Activated T-cell treated with anti-CD3 and anti-CD28 coated beads for 24 hours (primary cell): ENCODE measurements at regions not wholly inside any gene's neighbourhood (a gene's known extent, or its start where the extent isn't known, plus 50 kb on each side); places are given as distances from the start of the nearest gene placed in this dataset.
"Not testable (repeated sequence)": the region's sequence is repeated elsewhere in the genome, so short reads cannot be mapped to it uniquely, and the experiment has no call there.

ENCODE experiments used
- DNase-seq: peaks from one replicate; pipeline ENCODE4 v3.0.0-alpha.2; 2020; ENCODE audit warnings: low read depth

DNA sequence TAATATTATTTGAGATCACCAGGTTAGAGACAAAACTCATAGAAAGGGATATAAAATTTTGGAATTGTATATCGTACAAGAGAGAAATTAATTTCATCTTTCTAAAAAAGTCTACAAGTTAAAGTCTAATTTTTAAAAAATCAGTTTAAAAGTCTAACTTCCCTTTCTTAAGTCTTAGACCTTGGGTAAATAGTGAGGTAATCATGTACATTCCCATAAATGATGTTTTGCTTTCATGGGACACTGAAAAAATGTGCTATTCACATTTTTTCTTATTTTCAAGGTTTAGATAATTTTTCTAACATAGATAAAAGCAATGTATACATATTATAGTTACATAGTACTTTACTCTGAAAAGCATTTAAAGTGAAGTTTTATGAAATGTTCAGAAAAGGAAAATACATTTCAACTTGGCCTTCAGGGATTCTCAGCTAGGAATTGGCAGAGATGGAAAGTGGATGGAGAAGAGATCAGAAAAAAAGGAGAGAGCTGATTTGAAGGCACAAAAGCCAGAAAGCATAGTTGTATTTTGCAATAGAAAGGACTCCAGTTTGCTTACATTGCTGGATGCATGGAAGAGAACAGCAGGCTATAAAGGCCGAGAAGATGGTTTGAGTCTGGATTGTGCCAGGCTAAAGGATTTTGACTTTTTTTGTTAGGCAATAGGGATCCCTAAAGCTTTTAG is 194.0 kb downstream of the CASP12 start:
- no peak for DNase-seq

DNA sequence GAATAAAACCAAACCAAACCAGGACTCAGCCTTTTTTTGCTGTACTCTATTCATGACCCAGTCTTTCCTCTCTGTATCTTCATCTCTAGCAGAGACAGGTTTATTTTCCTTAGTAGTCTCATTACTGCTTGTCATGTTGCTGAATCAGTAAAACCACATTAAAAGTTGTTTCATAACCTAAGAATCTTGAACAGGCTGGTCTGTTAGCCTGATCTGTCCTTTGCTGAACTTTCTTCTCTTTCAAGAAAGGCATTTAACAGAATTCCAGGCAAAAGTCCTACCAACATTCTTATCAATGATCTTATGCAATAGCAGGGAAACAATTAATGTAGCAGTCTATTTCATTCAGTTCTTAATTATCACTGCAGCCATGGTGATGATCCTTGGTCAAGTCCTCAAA is 197.7 kb downstream of the CASP12 start:
- no peak for DNase-seq

DNA sequence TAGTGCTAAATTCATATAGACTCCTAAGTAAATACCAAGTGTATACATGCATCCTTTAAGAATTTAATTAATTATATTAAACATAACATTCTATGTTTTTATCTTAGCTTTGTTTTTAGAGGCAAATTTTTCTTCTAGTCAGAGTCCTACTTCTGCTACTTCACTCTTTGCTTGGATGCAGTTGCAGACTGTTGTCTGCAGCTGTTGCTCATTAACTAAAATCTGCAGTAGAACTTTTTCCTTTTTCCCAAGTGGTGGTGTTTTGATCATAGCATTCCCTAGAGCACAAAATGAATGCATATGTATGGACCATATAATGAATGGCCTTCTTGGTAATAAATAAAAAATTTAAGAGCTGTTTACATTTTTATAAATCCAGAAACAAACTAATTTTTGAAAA is 198.3 kb downstream of the CASP12 start:
- no peak for DNase-seq

DNA sequence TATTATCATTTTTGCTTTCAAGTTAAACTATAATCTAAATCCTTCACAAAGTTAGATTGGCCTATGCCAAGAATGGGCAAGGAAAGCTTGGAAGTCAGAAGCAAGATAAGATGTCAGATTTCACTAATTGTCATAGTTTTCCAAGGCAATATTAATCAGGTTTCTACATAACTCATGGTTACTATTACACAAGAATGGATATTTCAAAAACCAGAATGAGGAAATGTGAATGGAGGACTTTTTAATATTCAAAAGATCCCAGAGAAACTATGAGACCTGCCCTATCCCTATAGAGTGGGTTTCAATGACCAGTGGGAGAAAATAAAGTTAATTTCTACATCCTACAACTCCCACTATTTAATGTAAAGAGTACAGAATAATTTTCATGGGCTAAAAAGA is 203.2 kb downstream of the CASP12 start:
- no peak for DNase-seq

DNA sequence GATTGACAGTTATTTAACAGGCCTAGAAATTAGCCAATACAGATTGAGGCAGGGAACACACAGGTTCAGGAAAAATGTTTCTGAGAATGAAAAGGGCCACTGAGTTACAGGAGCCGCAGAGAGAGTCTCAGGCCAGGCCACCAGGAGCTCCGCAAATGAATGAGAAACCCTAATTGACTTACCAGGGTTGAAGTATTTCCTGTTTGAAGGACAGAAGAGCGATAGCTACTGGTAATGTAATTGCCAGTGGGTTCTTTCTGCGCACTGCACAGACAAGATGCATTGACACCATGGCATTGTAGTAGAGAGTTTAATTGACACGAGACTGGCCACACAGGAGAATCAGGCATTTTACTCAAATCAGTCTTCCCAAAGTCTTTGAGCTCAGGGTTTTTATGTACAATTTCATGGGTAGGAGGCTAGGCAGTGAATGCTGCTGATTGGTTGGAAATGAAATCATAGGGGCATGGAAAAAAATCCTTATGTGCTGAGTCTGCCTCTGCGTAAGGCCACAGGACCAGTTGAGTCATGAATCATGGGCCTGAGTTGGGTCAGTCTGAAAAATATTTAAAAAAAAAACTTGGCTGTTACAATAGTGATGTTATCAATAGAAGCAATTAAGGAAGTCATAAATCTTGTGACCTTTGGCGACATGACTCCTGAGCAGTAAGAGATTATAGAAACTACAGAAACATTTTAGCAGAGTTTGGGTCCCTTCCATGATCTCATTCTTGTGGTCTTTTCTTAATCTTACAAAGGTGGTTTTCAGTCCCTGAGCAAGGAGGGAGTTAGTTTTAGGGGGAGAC is 203.8 kb downstream of the CASP12 start:
- DNase-seq: no peak

DNA sequence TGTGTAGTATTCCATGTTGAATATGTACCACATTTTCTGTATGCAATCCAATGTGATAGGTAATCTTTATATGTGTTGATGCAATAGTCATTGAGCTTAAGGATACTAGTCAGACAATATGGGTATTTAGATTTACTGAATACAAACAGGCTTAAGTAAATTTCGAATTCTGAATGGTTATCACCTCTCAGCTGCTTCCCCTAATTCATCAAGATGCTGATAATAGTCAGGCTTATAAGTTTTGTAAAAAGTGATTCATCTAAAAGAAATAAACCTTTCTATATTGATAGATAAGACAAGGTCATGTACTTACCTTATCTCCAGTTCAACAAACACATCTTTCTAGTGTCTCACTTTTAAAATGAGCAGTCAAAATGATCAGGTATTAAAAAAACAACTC is 205.5 kb downstream of the CASP12 start:
- DNase-seq: no peak

DNA sequence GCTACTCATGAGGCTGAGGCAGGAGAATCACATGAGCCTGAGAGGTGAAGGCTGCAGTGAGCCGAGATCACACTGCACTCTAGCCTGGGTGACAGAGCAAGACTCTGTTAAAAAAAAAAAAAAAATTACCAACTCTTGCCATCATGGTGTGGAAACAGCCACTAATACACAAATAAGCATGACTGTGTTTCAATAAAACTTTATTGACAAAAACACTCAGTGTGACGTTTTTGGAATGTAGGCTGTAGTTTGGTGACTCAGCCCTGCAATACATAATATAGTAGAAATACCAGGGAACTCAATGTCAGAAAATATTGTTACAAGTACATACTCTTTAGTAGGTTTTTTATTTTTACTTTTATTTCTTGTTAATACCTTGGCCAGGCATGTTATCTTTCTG is 207.1 kb downstream of the CASP12 start:
- no peak for DNase-seq

DNA sequence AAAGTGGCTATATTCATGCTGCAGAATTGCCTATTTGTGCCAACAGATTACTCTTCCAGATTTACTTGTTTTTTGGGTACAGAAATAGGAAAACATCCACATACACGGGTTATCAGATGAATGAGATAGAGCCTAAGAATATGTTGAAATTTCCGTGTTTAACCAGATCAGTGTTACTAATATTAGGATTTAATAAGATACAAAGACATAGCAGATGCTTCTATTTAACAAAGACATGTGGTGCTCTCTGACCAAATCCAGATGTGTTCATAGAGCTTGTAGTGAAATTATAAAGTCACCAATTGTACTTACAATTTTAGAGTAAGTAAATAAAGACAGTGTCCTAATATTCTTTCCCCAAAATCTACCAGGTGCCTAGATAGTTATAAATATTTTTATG is 208.0 kb downstream of the CASP12 start:
- no peak for DNase-seq

DNA sequence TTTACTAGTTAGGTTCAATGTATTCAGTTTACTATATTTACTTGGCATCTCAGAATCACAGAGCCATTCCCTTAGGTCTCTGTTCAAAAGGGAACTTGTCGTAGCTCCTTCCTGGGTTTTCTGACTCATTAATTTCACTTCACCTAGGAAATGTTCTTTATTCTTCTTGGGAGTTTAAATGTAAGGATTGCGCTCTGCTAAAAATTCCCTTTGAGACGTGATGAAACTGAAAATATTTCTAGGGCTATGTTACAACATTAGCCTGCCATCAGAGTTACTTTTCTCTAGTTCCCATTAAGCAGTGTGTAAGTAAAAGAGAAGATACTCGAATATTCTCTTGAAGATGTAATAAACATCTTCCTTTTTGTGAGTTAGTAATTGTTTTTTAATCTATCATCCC is 209.5 kb downstream of the CASP12 start:
- DNase-seq: no peak

DNA sequence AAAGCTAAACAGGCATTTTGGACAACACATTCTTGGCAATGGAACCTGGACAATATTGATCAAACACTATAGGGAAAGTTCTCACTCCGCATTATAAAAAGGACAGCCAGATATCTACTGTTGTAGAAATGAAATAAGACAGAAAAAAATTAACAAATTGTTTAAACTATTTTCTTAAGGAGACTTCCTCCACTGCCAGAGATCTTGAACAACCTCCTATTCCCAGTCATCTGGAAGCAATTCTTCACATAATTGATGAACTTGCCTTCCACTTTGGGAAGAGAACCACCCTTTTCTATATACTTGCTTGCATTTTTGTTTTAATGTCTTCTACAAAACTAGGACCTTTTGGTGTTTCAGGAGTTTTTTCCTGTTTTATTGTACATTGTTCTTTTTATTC is 216.1 kb downstream of the CASP12 start:
- DNase-seq: no peak

DNA sequence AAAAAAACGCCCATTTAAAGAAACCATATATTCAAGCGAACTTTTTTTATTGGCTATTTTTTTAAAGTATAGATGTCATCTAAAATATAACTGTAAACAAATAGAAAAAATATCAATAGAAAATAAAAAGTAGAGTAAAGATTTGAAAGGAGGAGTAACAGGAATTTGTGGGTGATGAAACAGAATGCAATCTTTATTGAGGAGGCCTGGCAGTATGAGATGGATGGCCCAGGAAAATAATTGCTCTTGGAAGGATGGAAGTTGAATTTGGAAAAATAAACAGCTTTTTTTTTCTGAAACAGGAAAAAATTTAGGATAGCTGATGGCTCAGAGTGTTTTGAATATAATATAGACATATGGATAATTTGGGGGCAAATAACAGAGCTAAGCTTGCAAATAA is 219.0 kb downstream of the CASP12 start:
- DNase-seq: no peak

DNA sequence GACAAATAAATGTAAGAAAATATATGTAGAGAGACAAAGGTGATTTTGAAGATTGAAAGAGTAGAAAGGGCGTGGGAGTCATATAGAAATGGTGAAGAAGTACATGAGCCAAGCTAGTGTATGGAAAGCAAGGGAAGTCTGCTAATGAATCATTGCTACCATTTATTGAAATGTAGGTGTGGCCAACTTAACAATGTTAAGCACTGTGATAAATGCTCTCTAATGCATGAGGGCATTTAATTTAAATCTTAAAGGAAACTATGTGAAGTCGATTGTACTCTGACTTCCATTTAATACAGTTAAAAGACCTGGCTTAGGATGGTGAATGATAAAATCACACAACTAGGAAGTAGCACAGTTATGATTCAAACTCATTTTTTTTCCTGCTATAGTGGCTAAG is 219.9 kb downstream of the CASP12 start:
- DNase-seq: no peak

DNA sequence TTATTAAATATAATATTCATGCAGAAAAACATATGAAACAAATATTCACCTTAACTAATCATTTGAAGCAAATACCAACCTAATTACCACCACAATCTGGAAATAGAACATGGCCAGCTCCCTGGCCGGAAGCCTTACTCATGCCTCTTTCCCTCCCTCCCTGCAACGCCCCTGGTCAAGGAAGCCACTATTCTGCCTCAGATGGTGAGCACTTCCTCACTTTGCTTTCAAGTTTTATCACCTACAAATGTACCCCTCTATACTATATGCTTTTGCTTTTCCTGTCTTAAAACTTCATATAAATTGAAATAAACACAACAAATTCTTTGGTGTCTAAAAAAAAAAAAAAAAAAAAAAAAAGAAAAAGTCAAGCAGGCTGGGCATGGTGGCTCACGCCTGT is 221.2 kb downstream of the CASP12 start:
- not testable (repeated sequence) for DNase-seq

DNA sequence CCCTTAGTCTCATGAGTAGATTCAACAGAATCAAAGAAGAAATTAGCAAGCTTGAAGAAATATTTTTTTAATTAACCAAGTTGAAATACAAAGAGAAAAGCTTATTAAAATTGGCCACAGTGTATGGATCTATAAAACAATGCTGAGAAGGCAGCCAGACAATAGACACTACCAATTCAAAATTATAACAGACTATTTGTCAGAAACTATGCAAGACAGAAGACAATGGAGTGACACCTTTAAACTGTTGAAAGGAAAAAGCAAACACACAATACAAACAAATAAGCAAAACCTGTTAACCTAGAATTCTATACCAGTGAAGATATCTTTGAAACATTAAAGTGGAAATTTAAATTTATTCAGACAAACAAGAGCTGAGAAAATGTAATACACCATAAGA is 225.4 kb downstream of the CASP12 start:
- DNase-seq: no peak

DNA sequence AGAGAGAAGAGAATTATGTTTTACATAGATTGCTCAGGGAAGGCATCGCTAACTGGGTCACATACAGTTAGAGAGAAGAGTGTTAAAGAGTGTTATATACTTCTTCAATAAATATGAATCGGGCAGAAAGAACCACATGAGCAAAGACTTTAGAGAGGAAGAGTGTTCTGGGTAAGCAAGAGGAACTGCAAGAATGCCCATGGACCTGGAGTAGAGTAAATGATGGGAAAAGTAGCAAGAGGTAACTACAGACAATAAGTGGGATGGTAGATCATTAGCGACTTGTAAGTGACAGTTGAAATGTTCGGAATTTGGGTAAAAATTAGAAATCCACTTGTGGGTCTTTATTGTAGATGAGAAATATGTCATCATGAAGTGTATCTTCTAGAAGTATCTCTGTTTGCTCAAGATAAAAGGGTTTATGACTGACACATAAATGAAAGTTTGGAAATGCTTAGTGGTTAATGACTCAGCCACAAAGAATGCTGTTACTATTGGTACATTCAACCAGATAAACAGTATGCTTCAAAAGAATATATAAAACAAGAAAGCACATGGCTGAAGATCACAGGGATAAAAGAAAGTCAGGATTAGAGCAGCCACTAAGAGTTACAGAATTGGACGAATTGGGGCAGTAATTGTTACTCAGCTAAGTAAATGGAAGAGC is 229.3 kb downstream of the CASP12 start:
- DNase-seq: no peak

DNA sequence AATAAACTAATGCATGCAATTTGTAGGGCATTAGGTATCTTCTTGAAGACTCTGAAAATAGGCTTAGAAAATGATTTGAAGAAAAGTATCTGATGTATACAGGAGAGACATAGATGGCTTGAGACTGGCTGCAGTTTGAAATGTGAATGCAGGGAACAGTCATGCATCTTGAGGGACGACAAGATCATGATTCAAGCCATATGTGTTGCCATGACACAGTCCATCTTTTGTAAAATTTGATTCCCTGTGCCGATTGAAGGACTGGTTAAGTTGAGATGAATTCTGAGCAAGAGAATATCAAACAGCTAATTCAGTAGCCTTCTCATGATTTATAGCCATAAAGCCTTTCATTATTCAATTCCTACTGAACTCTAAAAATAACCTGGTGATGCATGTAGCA is 231.6 kb downstream of the CASP12 start:
- no peak for DNase-seq

DNA sequence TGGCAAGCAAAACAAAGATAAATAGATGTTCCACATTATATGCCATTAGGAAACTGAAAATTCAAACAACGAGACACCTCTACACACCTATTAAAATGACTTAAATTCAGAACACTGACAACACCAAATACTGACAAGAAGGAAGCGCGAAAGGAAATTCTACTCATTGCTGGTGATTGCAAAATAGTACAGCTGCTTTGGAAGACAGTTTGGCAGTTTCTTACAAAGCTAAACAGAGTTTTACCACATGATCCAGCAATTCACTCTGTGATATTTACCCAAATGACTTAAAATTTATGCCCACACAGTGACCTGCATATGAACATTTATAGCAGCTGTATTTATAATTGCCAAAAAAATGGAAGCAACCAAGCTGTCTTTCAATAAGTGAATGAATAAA is 232.6 kb downstream of the CASP12 start:
- no peak for DNase-seq

DNA sequence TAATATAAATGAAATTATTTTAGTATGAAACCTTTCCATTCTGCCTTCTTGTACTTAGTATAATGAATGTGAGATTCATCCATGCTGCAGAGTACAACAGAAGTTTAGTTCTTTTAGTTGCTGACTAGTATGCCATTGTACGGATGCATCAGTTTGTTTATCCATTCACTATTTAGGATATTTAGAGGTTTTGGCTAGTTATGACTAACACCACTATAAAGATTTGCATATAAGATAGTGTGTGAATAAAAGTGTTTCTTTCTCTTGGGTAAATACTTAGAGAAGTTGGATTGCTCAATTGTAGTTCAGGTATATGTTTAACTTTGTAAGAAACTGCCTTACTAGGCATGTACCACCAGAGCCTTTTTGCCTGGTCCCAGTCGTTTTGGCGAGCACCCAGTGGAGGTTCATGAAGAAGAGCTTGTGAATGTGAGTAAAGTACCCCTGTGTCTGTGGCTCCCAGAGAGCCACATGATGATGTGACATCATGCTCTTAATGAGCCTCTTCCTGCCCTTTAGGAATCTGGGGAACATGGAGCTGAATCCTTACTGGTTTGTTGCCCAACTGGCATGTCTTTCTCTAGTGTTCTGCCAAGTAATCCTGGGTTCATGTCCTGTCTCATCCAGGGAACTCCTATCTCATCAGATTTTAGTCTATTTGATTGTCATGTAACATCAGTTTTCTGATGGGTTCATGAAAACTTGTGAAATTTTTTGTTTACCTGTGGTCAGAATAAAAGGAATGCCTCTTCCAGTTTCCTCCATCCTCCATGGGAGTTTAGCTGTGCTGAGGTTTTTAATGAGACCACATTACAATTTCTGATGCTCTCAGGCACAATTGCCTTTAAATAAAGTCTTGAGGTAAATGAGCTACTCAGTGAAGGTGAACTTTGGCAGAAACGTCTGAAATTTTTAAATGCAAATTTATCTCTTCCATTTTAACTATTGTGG is 234.8 kb downstream of the CASP12 start:
- no peak for DNase-seq

DNA sequence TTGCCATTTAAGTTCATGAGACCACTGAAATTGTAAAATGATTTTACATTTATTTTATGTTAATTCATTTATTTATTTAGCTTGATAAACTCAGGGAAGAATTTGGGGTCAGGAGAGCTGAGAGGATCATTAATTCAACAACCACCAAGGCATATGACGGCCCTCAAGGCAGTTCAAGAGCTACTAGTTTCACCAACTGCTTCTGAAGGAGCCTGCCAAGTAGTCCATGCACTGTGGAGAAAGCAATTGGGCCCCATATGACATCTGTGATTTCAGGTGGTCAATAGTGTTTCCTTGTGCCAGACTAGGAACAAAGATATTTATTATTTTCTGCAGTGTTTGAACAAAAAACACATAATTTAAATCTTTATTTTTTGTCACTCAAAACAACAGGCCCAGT is 236.4 kb downstream of the CASP12 start:
- DNase-seq: no peak

DNA sequence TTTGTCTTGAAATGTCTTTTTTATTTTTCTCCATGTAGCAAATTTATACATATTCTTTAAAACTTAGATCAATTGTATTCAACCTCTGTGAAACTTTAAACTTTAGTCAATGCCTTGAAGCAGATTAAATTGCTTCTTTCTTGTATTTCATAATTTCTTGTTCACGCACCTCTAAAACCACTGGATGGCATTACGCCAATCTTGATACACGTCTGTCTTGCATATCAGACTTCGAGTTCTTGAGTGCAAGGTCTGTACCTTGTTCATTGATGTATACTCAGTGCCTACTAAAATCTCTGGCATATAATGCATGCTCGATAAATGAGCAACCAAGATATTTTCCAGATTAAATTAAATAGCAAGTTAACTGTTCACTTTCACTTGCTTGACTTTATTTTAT is 236.8 kb downstream of the CASP12 start:
- no peak for DNase-seq

DNA sequence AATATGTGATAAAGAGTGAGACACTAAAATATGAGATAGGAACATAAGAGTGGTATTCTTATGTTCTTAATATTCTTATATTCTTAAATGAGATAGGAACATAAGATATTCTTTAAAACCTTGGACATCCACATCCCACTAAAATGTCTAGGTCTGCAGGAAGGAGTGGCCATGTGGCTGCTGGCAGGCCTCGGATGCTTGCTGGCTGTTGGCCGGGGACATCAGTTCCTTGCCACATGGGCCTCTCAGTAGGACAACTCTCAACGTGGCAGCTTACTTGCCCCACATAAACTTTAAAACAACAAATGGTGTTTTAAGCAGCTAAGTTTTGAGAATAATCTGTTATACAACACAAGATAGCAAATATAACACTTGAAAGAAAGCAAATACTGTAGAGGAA is 240.1 kb downstream of the CASP12 start:
- DNase-seq: no peak

DNA sequence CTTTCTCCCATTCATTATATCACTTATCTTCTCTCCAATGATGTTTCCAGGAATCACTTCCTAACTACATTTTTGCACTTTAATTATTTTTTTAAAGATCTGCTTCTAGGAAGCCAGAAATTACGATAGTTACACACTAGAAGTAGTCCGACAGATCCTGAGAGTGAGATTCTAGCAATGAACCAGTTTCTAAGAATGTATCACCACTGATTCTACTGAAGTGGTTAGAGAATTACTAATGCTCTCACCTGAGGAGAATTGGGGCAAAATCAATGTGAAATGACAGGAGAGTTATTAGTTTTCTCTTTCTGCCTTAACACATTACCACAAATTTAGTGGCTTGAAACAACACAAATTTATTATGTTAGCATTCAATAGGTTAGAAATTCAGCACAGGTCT is 241.2 kb downstream of the CASP12 start:
- no peak for DNase-seq
